ENCODE measurements at regions not wholly inside any gene's neighbourhood (a gene's known extent, or its start where the extent isn't known, plus 50 kb on each side); places are given as distances from the start of the nearest gene placed in this dataset.

- Histone ChIP-seq H3K4me2 (ENCODE audit: insufficient read depth, low read length) (no peak overlapping the region), H3K36me3 (ENCODE audit: control insufficient read depth, insufficient read depth, low read length) (no peaks in the 10 kb centered on the region), H3K9me1 (ENCODE audit: control insufficient read depth, insufficient read depth, low read length) (no peaks in the 10 kb centered on the region), H3K27me3 (ENCODE audit: control insufficient read depth in 2 of 2, insufficient read depth in 2 of 2, low read length in 2 of 2) (no peaks in the 10 kb centered on the region; a peak in 1 of 5 replicates), H3K27ac (ENCODE audit: extremely low read depth, low read depth, low read length) (no peak overlapping the region), H4K20me1 (replicated peaks; ENCODE audit: control insufficient read depth, insufficient read depth, low read length) (no peaks in the 10 kb centered on the region), H3K9ac (ENCODE audit: insufficient read depth in 1 of 2, low read depth in 2 of 2, low read length in 2 of 2) (no peak overlapping the region), H3K9me3 (replicated peaks; ENCODE audit: control insufficient read depth, insufficient read depth, low read depth, low read length) (no peaks in the 10 kb centered on the region), H3K4me3 (no peak overlapping the region), H3K79me2 (ENCODE audit: control insufficient read depth, insufficient read depth, low read length) (no peaks in the 10 kb centered on the region), H2AFZ (ENCODE audit: low read depth, low read length) (no peak overlapping the region), H3K4me1 (replicated peaks in 1 of 2; ENCODE audit: control insufficient read depth in 2 of 2, insufficient read depth in 2 of 2, low read length in 2 of 2) (no peaks in the 10 kb centered on the region)
- 8% methylated on average over 1 of the region's 1 CpG for WGBS (ENCODE audit: insufficient coverage, low coverage, missing lambda C conversion rate)
- ChIA-PET POLR2A (no interaction called here), CTCF (ENCODE audit: low intra/inter-chr PET ratio) (no interaction called here)
- intact Hi-C loops (cut with micrococcal nuclease): loop anchor here (10.0 kb wide), 1 partner anchor 106 kb away; no protein-coding TSS in a partner anchor
- in situ Hi-C loops (cut with MboI): no loop called here
- BruUV-seq (replicated peaks): no TSS peak
- no peak for ATAC-seq
- no peak for DNase-seq (ENCODE audit: extremely low read depth in 1 of 4, low spot score in 3 of 4)
- no peak for FAIRE-seq
- TF ChIP-seq HOMEZ (CRISPR knock-in tag; IDR thresholded peaks at IDR 0.05) (no peak), ZBTB7A (IDR thresholded peaks at IDR 0.05; ENCODE audit: borderline replicate concordance, control insufficient read depth, low read depth, low read length) (no peak), E2F1 (CRISPR knock-in tag; IDR thresholded peaks at IDR 0.05) (no peak), MEF2A (IDR thresholded peaks at IDR 0.05; ENCODE audit: control insufficient read depth, low read depth, low read length) (no peak), USF2 (CRISPR knock-in tag; IDR thresholded peaks at IDR 0.05) (no peak), BCL6 (CRISPR knock-in tag; IDR thresholded peaks at IDR 0.05) (no peak), COPS2 (conservative IDR thresholded peaks at IDR 0.05) (no peak), IRF9 (tag; IDR thresholded peaks at IDR 0.05) (no peak), ZNF408 (CRISPR knock-in tag; IDR thresholded peaks at IDR 0.05; ENCODE audit: low read depth) (no peak), NR2F6 (CRISPR knock-in tag; IDR thresholded peaks at IDR 0.05) (no peak), ZNF280A (IDR thresholded peaks at IDR 0.05; ENCODE audit: low read depth, partially characterized antibody) (no peak), KAT8 (IDR thresholded peaks at IDR 0.05; ENCODE audit: low read depth) (no peak), ZNF644 (tag; IDR thresholded peaks at IDR 0.05; ENCODE audit: low read depth) (no peak), MTA3 (IDR thresholded peaks at IDR 0.05; ENCODE audit: borderline replicate concordance) (no peak), POLR3A (IDR thresholded peaks at IDR 0.05; ENCODE audit: borderline replicate concordance, extremely low read depth, insufficient read depth, insufficient read length) (no peak), CBX3 (IDR thresholded peaks at IDR 0.05; ENCODE audit: borderline replicate concordance in 1 of 2, low read length in 2 of 2) (no peak), HLTF (IDR thresholded peaks at IDR 0.05) (no peak), C11orf30 (IDR thresholded peaks at IDR 0.05; ENCODE audit: low read depth) (no peak)
Observed at GRCh38 chr5:112660359-112660758, 77.3 kb upstream of the APC start.
